ENCODE measurements at regions not wholly inside any gene's neighbourhood (a gene's known extent, or its start where the extent isn't known, plus 50 kb on each side); places are given as distances from the start of the nearest gene placed in this dataset.

- Histone ChIP-seq H3K4me1 (no peaks in the 10 kb centered on the region), H3K36me3 (no peaks in the 10 kb centered on the region), H3K4me3 (no peak overlapping the region), H3K9me3 (no peaks in the 10 kb centered on the region), H3K27ac (no peak overlapping the region), H3K27me3 (no peaks in the 10 kb centered on the region)
- 83 to 95% (median 93%) methylated on average over 8 to 15 of the region's 15 CpGs for WGBS, 5 donors
- intact Hi-C loops (cut with DNase I; ENCODE audit: low total_unique reads) = no loop called here
- no peak for TF ChIP-seq EP300 (IDR thresholded peaks at IDR 0.05)
- TF ChIP-seq POLR2AphosphoS5 (IDR thresholded peaks at IDR 0.05) = no peak
- TF ChIP-seq CTCF (IDR thresholded peaks at IDR 0.05) = no peak
- no peak for DNase-seq
Measured at GRCh38 chr17:27155866-27156265, 138.0 kb upstream of the WSB1 start.

DNA sequence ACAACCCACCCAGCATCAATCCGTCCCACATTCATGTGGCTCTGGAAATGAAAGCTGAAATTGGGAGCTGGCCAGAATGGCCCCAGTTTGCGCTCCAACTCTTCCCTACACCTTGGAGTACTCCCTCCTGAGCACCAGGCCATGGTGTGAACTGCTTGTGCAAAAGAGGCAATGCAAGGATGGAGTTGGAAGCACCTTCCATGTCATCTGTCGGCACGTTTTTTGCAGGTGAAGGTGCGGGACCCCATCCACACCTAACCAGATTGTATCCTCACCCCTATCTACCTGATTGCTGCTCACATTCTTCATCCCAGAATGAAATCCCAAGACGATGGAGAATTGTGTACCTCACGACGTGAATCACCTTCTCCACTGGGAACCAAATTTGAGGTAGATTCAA is 136.6 kb upstream of the WSB1 start:
- TF ChIP-seq POLR2AphosphoS5 (IDR thresholded peaks at IDR 0.05) = no peak
- TF ChIP-seq POLR2A (IDR thresholded peaks at IDR 0.05) = no peak
- no peak for TF ChIP-seq CTCF (IDR thresholded peaks at IDR 0.05)
- no peak for TF ChIP-seq EP300 (IDR thresholded peaks at IDR 0.05)
- H3K4me3 ChIP-seq = no peak overlapping the region
- H3K4me1 ChIP-seq = no peaks in the 10 kb centered on the region
- no peak overlapping the region for H3K27ac ChIP-seq
- no peaks in the 10 kb centered on the region for H3K36me3 ChIP-seq
- WGBS, 5 donors = 80 to 88% (median 81%) methylated on average over 8 of the region's 8 CpGs
- no peaks in the 10 kb centered on the region for H3K9me3 ChIP-seq
- no peak for DNase-seq
- H3K27me3 ChIP-seq = no peaks in the 10 kb centered on the region
- intact Hi-C loops (cut with DNase I; ENCODE audit: low total_unique reads) = no loop called here

GRCh38 chr17:27157898-27158297 is 136.0 kb upstream of the WSB1 start:
- no peaks in the 10 kb centered on the region for H3K9me3 ChIP-seq
- H3K27me3 ChIP-seq = no peaks in the 10 kb centered on the region
- DNase-seq = no peak
- WGBS, 5 donors = 85 to 93% (median 87%) methylated on average over 10 of the region's 10 CpGs
- H3K4me3 ChIP-seq = no peak overlapping the region
- no peak overlapping the region for H3K27ac ChIP-seq
- H3K4me1 ChIP-seq = no peaks in the 10 kb centered on the region
- intact Hi-C loops (cut with DNase I; ENCODE audit: low total_unique reads) = no loop called here
- TF ChIP-seq EP300 (IDR thresholded peaks at IDR 0.05) = no peak
- no peak for TF ChIP-seq POLR2AphosphoS5 (IDR thresholded peaks at IDR 0.05)
- no peak for TF ChIP-seq POLR2A (IDR thresholded peaks at IDR 0.05)
- TF ChIP-seq CTCF (IDR thresholded peaks at IDR 0.05) = no peak
- H3K36me3 ChIP-seq = no peaks in the 10 kb centered on the region

- intact Hi-C loops (cut with DNase I; ENCODE audit: low total_unique reads) = no loop called here
- 90 to 95% (median 91%) methylated on average over 13 to 18 of the region's 18 CpGs for WGBS, 5 donors
Measured at GRCh38 chr17:27158382-27158781, 135.5 kb upstream of the WSB1 start.

More at GRCh38 chr17:27158382-27158781, 135.5 kb upstream of the WSB1 start:
- TF ChIP-seq EP300 (IDR thresholded peaks at IDR 0.05) (no peak), POLR2A (IDR thresholded peaks at IDR 0.05) (no peak), CTCF (IDR thresholded peaks at IDR 0.05) (no peak), POLR2AphosphoS5 (IDR thresholded peaks at IDR 0.05) (no peak)
- Histone ChIP-seq H3K36me3 (no peaks in the 10 kb centered on the region), H3K9me3 (no peaks in the 10 kb centered on the region), H3K27me3 (no peaks in the 10 kb centered on the region), H3K4me3 (no peak overlapping the region), H3K4me1 (no peaks in the 10 kb centered on the region), H3K27ac (no peak overlapping the region)
- no peak for DNase-seq
